IPS-18c (cell line): ENCODE measurements at regions not wholly inside any gene's neighbourhood (a gene's known extent, or its start where the extent isn't known, plus 50 kb on each side); places are given as distances from the start of the nearest gene placed in this dataset.

Source experiments
- H3K4me3 ChIP-seq: 2 replicates; pipeline ENCODE4 v1.7.0; 2013; ENCODE audit warnings: low read depth, mild to moderate bottlenecking, low read length, moderate library complexity; ENCODE audit not compliant: insufficient read depth
- H3K9me3 ChIP-seq: one replicate; pipeline ENCODE4 v1.6.1; 2013; ENCODE audit warnings: mild to moderate bottlenecking, low read length, moderate library complexity; ENCODE audit not compliant: control insufficient read depth, insufficient read depth

GRCh38 chr6:2549834-2550233 lies 200.9 kb downstream of the MYLK4 start:
- no peak overlapping the region for H3K4me3 ChIP-seq
- no peaks in the 10 kb centered on the region for H3K9me3 ChIP-seq

GRCh38 chr6:2547355-2547754 lies 203.4 kb downstream of the MYLK4 start:
- H3K9me3 ChIP-seq: no peaks in the 10 kb centered on the region
- H3K4me3 ChIP-seq: no peak overlapping the region

DNA sequence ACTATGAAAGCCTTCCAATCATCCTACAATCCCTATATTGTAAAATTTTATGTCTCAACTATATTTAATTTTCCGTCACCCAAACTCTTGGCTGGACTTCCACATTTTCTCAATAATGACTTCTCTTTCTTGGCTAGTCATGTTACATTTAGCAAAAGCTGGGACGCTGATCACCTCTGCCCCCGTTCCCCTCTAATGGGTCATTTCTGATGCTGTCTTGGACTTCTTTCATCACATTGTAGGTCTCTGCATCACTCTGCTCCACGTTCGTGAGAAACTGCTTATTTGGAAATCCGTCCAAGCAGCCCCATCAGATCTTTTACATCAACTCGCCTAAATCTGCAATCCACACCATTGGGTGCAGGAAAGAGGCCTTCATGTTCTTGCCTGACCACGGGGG lies 203.8 kb downstream of the MYLK4 start:
- Histone ChIP-seq H3K4me3 (no peak overlapping the region), H3K9me3 (no peaks in the 10 kb centered on the region)

DNA sequence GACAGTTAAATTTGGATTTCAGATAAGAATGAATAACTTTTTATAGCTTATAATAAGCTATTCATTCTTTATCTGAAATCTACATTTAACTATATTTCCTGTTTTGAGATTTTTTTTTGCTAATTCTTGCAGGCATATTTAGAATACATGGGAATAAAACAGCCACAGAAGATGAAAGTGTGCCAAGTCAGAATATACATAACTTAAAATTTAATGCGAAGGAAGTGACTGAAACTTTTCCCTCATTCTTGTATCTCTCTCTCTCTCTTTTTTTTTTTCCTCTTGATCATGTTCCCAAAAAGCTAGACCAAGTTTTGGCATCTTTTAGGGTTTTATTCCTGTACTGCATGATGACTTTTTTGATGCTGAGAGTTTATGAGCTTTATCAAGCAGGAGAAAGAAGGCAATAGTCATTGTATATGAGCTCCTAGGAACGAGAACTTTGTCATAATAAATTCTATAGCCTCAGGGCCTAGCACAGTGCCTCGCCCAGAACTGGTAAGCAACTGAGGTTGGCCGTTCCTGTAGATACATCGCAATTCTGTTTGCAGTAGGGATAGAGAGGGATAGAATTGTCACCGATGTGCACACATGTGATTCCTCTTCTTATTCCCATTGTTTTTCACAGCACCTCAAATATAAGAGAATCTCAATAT lies 205.2 kb downstream of the MYLK4 start:
- H3K9me3 ChIP-seq: no peaks in the 10 kb centered on the region
- no peak overlapping the region for H3K4me3 ChIP-seq

- no peak overlapping the region for H3K4me3 ChIP-seq
- H3K9me3 ChIP-seq: no peaks in the 10 kb centered on the region
Measured at GRCh38 chr6:2543321-2543720, 207.4 kb downstream of the MYLK4 start.

- Histone ChIP-seq H3K4me3 (no peak overlapping the region), H3K9me3 (no peaks in the 10 kb centered on the region)
Measured at GRCh38 chr6:2542858-2543218, 207.9 kb downstream of the MYLK4 start.

DNA sequence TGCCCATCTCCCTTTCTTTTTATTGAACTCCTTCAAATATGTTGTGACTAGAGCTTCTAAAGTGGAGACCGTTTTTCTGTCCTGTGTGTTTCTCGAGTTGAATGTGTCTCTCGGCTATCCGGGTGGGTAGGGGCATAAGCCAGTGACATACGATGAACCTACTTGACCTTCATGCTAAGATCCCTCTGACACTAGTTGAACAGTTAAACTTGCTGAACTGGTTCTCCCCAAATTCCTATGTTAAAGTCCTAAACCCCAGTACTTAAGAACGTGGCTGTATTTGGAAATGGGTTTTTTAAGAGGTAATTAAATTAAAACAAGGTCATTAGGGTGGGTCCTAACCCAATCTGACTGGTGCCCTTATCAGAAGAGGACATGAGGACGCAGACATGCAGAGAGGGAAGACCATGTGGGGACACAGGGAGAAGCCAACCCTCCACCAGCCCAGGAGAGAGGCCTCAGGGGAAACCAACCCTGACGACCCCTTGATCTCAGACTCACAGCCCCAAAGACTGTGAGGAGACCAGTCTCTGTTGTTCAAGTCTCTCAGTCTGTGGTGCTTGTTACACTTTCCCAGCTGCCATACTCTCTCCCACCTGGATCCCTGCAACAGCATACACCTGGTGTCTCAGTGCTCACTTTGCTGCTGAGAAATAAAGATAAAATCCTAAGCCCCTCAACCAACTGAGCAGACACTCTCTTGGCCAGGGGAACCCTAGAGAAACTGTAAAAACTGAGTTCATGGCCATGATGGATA lies 208.4 kb downstream of the MYLK4 start:
- Histone ChIP-seq H3K4me3 (no peak overlapping the region), H3K9me3 (no peaks in the 10 kb centered on the region)

DNA sequence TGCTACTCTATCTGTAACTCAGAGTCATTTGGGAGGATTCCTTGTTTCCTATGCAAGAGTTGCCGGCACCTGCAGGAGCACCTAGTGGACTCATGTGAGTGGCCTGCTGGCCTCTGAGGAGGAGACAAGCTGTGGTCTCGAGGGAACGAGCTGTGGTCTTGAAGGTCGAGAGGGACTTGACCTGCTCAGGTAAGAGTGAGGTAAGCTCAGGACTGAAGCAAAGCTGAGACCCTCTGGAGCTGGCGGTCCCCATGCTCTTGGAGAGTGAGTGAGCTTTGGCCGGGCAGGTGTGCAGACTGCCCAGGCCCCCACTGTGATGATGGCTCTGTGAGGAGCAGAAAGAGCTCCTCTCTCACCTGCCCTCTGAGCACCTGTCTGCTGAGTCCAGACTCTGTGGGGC lies 214.3 kb downstream of the MYLK4 start:
- H3K9me3 ChIP-seq: peaks cover 2% of the 10 kb centered on the region
- no peak overlapping the region for H3K4me3 ChIP-seq

DNA sequence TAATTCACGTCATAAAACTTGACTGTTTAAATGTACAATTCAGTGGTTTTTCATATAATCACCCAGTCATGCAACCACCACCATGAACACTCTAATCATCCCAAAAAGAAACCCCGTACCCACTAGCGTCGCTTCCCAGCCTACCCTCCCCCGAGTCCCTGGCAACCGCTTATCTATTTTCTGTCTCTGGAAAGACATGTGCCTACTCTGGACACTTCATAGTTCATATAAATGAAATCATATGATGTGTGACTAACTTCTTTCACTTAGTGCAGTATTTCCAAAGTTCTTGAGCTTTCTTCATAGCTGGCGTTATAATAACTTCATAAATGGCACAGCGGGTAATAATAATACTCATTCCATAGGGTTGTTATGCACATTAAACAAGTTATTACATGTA lies 215.2 kb downstream of the MYLK4 start:
- Histone ChIP-seq H3K4me3 (no peak overlapping the region), H3K9me3 (peaks cover 2% of the 10 kb centered on the region)

- peaks cover 2% of the 10 kb centered on the region for H3K9me3 ChIP-seq
- H3K4me3 ChIP-seq: no peak overlapping the region
Measured at GRCh38 chr6:2534406-2535042, 216.2 kb downstream of the MYLK4 start.

DNA sequence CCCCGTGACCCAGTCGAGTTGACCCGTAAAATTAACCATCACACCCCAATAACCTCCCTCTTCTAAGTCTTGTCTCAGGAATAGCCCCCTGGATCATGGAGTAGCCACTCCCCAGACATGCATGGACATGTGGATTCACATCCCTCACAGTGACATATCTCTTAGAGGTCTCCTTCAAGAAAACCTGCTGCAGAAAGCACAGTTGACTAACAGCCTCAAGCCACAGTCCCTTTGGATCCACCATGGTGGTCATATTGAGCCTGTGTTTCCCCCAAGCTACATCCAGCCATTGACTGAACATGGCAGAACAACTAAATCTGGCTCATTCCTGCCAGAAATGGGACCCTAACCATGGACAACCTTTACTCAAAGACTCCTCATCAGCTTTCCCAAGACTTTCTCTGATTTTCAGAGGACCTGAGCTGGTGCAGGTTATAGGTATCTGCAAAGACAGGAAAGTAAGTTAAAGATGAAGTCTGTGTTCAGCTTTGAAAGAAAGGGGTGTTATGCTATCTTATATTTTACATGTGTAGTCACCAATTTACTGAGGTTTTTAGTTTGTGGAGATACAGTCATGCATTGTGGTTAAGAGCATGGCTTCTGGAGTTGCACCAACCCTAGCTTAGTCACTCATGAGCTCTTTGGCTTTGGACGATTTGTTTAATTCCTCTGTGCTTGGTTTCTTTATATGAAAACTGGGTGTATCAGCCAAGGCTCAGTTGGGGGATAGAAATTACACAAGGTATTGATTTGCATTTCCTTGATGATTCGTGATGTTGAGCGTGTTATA lies 219.1 kb downstream of the MYLK4 start:
- Histone ChIP-seq H3K4me3 (no peak overlapping the region), H3K9me3 (peaks cover 4% of the 10 kb centered on the region)

DNA sequence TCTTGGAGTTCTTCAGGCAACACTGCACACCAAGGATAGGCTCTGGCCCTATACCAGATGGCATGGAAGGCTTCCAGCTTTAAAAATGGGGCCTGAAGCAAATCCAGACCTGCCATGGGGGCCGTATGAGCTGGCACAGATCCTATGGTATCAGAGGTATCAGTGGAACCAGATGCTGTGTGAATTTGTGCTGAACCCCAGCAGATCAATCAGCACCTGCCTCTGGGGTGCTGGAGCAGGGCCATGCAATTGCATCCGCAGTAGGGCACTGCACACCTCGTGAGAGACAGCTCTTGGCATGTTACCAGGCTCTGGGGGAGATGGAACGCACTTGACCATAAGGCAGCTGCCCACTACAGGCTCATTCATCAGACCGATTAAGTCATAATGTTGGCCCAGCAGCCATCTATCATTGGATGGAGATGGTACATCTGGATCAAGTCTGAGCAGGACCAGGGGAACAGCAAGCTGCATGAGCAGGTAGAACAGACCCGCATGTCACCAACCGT lies 221.5 kb downstream of the MYLK4 start:
- H3K4me3 ChIP-seq: no peak overlapping the region
- H3K9me3 ChIP-seq: peaks cover 4% of the 10 kb centered on the region

- peaks cover 4% of the 10 kb centered on the region for H3K9me3 ChIP-seq
Measured at GRCh38 chr6:2528156-2528555, 222.6 kb downstream of the MYLK4 start.

DNA sequence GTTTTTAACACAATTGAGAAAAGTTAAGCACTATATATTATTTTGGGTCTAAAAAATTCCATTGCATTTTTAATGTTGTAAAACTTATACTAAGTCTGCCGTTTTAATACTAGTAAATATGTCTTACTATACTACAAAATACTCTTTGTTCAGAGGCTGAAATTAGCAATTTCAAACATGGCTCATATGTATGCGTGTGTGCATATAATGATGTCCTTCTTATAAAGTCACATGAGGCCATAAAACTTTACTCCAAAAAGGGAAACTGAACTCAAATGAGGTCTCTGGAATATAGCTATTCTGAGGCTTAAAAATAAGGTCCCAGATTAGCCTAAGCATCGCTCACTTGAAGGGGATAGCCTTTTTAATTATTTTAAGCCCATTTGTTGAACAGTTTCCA lies 224.0 kb downstream of the MYLK4 start:
- Histone ChIP-seq H3K4me3 (no peak overlapping the region), H3K9me3 (peaks cover 2% of the 10 kb centered on the region)

More at GRCh38 chr6:2528156-2528555, 222.6 kb downstream of the MYLK4 start:
- no peak overlapping the region for H3K4me3 ChIP-seq

GRCh38 chr6:2524090-2524489 lies 226.6 kb downstream of the MYLK4 start:
- H3K4me3 ChIP-seq: no peak overlapping the region
- peaks cover 6% of the 10 kb centered on the region for H3K9me3 ChIP-seq

DNA sequence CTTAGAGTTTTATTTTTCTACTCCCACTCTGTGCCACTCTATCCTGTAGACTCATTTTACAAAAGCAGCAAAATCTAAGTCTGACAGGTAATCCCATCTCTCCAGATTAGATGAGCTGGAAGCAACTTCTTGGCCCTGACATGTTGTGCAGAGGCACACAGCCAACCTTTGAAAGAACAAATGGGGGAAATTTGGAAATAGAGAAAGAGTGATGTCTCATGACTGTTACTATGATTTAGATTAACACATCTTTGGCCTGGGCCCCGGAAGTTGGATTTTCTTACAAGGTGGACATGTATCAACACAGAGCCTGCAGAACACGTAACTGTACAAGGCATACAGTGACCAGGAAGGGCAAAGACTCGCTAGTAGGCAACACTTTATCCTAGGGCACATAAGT lies 227.7 kb downstream of the MYLK4 start:
- H3K9me3 ChIP-seq: peaks cover 6% of the 10 kb centered on the region
- H3K4me3 ChIP-seq: no peak overlapping the region

- Histone ChIP-seq H3K9me3 (peaks cover 4% of the 10 kb centered on the region), H3K4me3 (no peak overlapping the region)
Measured at GRCh38 chr6:2522521-2522920, 228.2 kb downstream of the MYLK4 start.
